ENCODE measurements at regions not wholly inside any gene's neighbourhood (a gene's known extent, or its start where the extent isn't known, plus 50 kb on each side); places are given as distances from the start of the nearest gene placed in this dataset.

- no peak for TF ChIP-seq CTCF (IDR thresholded peaks at IDR 0.05; ENCODE audit: poor library complexity, severe bottlenecking)
- no peak for TF ChIP-seq EP300 (conservative IDR thresholded peaks at IDR 0.05; ENCODE audit: poor library complexity, severe bottlenecking)
Measured at GRCh38 chr20:22729616-22730236, 145.4 kb upstream of the FOXA2 start.

Data from neural cell (in vitro differentiated cells).